AG09309 (cell line): ENCODE measurements at regions not wholly inside any gene's neighbourhood (a gene's known extent, or its start where the extent isn't known, plus 50 kb on each side); places are given as distances from the start of the nearest gene placed in this dataset.

Experiments used
- DNase-seq: peaks from one replicate; pipeline ENCODE4 v3.0.0-alpha.2; 2010; ENCODE audit warnings: low read depth
- H3K4me3 ChIP-seq: 2 replicates; pipeline ENCODE4 v1.5.1; 2011; ENCODE audit warnings: mild to moderate bottlenecking, low read depth, low read length, moderate library complexity; ENCODE audit not compliant: control insufficient read depth
- TF ChIP-seq, protein P1 (sequence below): IDR thresholded peaks from 2 replicates; pipeline ENCODE4 v1.5.1; 2011; ENCODE audit warnings: mild to moderate bottlenecking, low read depth, low read length, inconsistent platforms; ENCODE audit not compliant: insufficient read depth, control insufficient read depth; ENCODE audit errors: missing control alignments

DNA sequence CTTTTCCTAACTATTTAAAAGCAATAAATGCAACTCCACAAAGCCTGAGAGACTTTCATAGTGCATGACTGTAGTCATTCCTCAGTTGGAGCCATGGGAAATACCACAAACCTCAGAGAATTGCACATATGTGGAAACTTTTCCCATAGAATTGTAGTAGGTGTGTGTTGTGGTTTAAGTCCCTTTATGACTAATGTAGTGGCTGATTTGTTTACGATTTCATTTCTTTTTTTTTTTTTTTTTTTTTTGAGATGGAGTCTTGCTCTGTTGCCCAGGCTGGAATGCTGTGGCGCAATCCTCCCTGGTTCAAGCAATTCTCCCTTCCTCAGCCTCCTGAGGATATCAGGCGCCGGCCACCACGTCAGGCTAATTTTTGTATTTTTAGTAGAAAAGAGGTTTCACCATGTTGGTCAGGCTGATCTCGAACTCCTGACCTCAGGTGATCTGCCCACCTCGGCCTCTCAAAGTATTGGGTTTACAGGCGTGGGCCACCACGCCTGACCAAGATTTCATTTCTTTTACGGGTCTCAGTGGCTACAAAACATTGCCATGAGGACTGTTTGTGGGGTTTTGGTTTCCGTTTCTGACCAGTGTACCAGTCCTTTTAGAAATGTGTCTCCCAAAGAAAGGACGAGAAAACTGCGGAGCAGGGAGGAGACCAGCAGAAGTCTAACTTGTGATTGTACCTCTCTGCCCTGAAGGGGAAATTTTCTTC is 212.1 kb upstream of the MARCKS start:
- TF ChIP-seq, protein P1, sequence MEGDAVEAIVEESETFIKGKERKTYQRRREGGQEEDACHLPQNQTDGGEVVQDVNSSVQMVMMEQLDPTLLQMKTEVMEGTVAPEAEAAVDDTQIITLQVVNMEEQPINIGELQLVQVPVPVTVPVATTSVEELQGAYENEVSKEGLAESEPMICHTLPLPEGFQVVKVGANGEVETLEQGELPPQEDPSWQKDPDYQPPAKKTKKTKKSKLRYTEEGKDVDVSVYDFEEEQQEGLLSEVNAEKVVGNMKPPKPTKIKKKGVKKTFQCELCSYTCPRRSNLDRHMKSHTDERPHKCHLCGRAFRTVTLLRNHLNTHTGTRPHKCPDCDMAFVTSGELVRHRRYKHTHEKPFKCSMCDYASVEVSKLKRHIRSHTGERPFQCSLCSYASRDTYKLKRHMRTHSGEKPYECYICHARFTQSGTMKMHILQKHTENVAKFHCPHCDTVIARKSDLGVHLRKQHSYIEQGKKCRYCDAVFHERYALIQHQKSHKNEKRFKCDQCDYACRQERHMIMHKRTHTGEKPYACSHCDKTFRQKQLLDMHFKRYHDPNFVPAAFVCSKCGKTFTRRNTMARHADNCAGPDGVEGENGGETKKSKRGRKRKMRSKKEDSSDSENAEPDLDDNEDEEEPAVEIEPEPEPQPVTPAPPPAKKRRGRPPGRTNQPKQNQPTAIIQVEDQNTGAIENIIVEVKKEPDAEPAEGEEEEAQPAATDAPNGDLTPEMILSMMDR = no peak
- H3K4me3 ChIP-seq = no peak overlapping the region
- DNase-seq = peak; percentile 100

DNA sequence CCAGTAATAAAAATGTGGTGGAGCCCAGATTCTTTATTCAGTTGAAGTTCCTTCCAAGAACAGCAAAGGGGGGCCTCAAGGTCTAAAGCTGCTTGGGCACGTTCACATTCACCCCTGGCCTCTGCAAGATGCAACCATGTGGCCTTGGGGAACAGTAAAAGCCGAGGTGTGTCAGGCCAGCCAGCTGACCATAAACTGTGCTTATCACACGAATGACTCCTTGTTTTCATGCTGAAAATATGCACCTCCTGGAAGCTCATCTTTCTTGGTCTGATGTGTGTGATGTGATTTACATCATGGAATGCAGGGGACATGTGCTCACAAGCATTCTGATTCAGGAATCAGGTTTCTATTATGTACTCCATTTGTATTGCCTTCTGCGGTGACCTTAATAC is 211.6 kb upstream of the MARCKS start:
- no peak overlapping the region for H3K4me3 ChIP-seq
- peak; percentile 99 for DNase-seq
- TF ChIP-seq, protein P1 = no peak

DNA sequence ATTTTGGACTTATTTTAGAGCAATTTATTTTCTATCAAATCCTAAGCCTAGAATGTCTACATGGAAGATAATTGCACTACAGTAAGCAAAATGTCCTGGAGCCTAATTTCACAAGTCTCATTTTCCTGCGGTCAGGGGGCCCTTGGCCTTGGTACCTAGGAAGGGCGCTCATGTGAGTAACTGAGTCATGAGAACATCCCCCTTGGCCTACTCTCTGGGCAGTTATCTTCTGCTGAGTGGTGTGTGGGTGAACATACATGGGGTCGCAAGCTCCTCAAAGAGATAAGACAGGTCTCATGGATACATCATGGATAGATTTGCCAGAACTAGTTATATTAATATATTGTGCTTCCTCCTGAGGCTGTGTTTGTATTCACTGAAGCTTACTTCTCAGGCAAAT is 211.2 kb upstream of the MARCKS start:
- H3K4me3 ChIP-seq = no peak overlapping the region
- DNase-seq = no peak

DNA sequence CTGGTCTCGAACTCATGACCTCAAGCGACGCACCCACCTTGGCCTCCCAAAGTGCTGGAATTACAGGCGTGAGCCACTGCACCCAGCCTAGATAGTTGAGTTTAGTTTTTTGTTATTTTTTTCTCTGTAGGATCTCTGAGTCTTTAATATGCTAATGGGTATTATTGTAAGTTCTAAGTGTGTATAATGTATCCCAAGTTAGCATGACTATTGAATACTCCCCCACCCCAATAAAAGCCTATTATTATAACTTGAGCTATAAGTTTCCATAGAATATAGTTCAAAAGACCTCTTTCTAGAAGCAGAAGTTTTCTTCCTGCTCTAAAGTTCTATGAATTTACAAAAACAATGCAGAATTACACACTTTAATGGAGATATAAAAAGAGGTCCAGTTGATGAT is 210.4 kb upstream of the MARCKS start:
- TF ChIP-seq, protein P1 = no peak
- no peak for DNase-seq
- H3K4me3 ChIP-seq = no peak overlapping the region

More for the DNA sequence above, 211.2 kb upstream of the MARCKS start:
- TF ChIP-seq, protein P1 = no peak

DNA sequence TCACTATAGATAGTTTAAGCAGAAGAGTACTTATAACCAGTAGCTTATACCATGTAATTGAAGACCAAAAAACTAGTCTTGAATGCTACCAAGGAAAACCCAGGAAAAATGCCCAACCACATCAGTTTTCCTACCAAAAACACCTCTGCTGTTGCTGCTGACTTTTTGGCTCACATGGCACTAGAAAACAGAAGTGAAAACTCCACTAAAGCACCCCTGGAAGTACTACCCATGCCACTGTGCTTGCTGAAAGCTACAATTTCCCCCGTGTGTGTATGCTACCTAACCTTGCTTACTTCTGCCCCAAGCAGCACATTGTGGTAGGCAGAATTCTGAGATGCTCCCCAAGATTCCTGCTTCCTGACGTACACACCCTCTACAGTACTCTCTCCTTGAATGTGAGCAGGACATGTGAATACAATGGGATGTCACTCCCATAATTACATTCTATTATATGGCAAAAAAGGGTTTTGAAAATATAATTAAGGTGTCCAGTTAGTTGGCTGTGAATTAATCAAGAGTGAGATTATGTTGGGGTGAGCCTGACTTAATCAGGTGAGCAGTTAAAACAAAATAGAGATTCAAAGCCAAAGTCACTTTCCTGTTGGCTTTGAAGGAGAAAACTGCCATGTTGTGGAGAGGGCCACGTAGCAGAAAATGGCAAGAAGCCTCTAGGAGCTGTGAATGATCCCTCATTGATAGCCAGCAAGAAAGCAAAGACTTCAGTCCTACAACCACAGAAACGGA is 209.8 kb upstream of the MARCKS start:
- H3K4me3 ChIP-seq = no peak overlapping the region
- TF ChIP-seq, protein P1 = no peak
- no peak for DNase-seq

DNA sequence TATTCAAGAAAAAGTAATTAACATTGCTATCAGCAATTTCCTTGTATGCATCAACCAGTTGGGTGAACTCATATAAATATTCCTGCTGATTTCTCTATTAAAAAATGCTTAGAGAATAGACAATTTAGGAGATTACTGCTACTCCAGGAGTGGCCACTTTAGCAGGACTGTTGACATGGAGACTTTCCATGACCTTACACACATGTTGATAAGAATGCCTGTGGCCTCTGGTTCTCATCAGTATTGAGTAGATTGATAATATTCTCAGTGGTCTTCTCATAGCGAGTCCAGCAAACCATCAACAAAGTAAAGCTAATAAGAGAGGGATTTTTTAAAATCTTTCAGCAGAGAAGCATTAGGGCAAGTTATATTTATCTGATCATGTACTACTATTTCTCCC is 208.4 kb upstream of the MARCKS start:
- TF ChIP-seq, protein P1 = no peak
- no peak for DNase-seq
- H3K4me3 ChIP-seq = no peak overlapping the region

DNA sequence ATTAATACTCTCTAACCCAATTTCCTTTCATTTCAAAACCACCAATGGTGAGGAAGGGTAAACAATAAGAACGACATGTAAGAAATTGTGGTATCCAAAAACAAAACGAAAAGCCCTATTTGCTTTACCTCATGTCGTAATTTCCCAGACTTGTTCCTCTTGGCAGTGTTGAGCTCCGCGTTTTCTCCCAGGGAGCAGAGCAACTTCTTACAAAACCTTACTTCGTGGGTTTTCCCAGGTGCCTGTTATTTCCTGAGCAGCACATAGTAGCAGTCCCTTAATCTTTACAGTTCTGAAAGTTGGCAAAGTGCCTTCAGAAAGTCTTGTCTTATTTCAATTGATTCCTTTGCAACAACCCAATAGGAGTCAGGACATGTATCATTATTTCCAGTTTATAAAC is 207.9 kb upstream of the MARCKS start:
- H3K4me3 ChIP-seq = no peak overlapping the region
- TF ChIP-seq, protein P1 = no peak
- DNase-seq = no peak
